22Rv1 (cell line): ENCODE measurements at regions not wholly inside any gene's neighbourhood (a gene's known extent, or its start where the extent isn't known, plus 50 kb on each side); places are given as distances from the start of the nearest gene placed in this dataset.

Source experiments
- ZFX ChIP-seq: fragments of 450-650 bp; IDR thresholded peaks from 2 replicates; pipeline ENCODE4 v1.6.1; 2017; ENCODE audit warnings: antibody characterized with exemption, borderline replicate concordance
- TF ChIP-seq, protein P1 (sequence below): fragments of 450-650 bp; IDR thresholded peaks from 2 replicates; pipeline ENCODE4 v1.5.1; 2017; ENCODE audit warnings: mild to moderate bottlenecking

DNA sequence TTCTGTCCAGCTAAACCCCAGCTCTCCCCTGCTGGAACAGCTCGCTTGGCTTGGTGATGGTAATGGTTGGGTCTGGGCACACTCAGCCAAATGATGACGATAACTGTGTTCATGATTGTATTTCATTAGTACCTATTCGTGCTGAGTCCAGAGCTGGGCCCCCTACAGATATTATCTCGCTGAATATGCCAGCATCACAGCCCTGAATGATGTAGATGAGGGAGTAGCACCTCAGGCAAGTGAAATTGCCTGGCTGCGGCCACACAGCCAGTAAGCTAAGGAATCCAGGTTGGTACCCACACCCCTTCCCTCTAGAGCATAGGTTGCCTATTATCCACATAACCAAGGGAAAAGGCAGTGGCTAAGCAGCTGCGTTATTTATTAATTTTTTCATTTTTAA, 163.5 kb downstream of the KTN1 start:
- TF ChIP-seq, protein P1, sequence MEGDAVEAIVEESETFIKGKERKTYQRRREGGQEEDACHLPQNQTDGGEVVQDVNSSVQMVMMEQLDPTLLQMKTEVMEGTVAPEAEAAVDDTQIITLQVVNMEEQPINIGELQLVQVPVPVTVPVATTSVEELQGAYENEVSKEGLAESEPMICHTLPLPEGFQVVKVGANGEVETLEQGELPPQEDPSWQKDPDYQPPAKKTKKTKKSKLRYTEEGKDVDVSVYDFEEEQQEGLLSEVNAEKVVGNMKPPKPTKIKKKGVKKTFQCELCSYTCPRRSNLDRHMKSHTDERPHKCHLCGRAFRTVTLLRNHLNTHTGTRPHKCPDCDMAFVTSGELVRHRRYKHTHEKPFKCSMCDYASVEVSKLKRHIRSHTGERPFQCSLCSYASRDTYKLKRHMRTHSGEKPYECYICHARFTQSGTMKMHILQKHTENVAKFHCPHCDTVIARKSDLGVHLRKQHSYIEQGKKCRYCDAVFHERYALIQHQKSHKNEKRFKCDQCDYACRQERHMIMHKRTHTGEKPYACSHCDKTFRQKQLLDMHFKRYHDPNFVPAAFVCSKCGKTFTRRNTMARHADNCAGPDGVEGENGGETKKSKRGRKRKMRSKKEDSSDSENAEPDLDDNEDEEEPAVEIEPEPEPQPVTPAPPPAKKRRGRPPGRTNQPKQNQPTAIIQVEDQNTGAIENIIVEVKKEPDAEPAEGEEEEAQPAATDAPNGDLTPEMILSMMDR: no peak
- TF ChIP-seq ZFX: no peak
